Suppressor macrophage treated with lipopolysaccharide for 4 hours (primary cell): ENCODE measurements at regions not wholly inside any gene's neighbourhood (a gene's known extent, or its start where the extent isn't known, plus 50 kb on each side); places are given as distances from the start of the nearest gene placed in this dataset.

ENCODE experiments used
- DNase-seq: peaks from one replicate; pipeline ENCODE4 v3.0.0-alpha.2; 2020

DNA sequence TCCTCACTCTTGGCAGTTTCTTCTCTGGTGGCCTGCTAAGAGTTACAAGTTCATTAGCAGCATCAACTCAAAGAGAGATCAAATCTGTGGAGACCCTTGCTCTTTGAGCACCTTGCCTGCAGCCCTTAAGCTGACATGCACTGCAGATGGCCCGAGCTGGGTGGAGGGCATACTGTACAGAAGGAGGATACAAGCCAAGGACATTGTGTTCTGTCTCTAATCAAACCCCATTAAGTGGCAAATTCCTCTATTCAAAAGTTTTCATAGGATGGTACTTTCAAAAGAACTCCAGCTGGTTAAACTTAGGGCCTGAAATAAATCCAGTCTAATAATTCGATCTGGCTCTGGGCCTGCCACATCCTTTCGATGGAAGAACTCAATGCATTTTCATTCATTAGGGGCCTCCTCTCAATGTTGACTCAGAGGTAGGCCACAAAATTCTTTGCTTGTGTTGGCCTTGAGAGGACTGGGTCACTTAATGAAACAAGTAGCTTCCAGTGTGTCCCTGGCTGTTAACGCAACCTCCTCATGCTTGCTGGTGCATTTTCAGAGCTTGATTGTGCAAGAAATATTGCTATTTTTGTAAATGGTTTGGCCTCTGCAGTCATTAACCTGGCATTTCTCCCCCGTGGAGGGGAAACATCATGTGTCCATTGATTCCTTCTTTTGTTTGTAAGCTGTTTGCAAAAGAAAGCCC, 318.2 kb downstream of the NUAK1 start:
- peak; percentile 58 for DNase-seq

DNA sequence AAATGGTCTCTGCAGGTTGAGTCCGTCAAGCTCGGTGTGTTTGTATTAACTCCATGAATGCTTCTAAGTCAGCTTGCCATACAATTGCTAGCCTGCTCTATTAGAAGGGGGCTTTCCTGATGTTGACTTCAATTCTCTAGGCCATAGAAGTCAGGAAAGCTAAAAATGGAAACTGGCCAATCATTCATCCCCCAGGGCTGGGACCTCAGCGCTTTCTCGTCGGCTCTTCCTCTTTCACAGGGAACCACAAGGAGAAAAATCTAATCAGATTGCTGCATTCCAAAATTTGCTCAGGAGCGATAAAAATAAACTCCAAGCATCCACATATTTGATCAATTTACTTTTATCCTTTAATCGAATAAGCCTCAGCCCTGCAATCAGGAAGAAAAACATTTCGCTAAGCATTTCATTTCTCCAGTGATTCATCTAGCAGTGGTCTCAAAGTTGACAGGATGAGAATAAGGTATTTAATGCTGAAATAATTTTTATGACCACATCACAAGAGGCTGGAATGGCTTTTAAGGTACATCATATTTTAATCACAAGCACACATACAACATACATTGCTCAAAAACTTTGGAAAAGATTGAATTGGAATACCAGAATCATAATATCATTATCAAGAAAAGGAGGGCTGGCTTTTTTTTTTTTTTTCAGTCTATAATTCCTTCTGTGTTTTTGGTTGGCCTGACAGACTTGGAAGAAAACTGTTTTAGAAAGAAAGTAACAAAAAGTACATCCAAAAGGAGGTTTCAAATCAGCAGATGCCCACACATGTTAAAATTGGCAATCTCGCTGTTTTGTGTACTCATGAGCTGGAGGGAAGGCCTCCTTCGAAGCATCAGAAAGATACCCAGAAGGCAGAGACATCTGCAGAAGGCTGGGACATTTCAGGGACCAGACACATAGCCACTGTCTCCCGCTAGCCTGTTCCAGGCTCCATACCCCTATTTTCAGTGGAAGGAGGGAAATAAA, 316.3 kb downstream of the NUAK1 start:
- DNase-seq, result peak; percentile 50

DNA sequence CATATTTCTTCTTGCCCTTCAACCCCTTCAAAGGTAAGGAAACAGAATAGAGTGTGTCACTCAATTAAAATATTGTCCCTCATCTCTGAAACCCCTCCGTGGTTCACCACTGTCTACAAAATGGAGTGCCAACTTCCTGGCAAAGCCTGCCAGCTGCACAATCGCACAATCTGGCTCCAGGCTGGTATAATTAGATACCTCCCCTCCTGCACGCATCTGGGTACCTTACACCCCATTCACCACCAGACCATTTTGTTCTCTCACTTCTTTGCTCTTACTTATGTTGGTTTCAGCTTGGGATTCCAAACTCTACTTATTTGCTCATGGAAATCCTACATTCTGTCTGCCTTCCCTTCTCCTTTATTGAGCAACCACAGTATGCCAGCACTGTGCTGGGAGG, 314.9 kb downstream of the NUAK1 start:
- no peak for DNase-seq

DNA sequence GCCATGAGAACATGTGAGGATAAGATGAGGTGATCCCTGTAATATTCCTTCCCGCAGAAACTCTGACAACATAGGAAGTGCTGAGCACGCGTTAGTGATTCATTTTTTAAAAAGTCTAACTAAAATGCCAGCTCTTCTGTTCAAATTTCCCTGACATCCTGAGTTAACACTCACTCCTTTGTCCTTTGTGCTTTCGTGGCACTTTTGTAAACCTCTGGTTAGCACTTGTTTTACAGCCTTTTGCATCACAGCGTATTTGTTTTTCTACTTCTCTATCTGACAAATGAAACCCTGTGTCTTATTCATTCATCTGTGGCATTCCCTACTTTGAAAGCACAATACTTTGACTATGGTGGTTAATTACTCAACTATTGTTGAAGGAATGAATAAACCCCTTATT, 313.6 kb downstream of the NUAK1 start:
- DNase-seq, result peak; percentile 12

DNA sequence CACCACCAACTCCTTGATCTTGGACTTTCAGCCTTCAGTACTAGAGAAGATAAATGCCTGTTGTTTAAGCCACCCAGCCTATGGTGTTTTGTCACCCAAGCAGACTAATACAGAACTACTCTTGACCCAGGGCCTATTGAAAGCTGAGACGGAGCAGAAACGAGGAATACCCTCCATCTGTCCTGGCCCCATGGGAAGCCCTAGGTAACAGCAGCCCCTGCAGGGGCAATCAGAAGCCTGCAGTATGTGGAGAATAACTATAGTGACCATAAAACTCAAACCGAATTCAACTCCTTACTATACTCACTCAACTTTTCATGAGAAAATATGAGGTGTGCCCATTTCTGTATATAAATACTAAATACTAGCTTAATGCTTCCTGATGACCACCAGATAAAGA, 307.4 kb downstream of the NUAK1 start:
- no peak for DNase-seq

DNA sequence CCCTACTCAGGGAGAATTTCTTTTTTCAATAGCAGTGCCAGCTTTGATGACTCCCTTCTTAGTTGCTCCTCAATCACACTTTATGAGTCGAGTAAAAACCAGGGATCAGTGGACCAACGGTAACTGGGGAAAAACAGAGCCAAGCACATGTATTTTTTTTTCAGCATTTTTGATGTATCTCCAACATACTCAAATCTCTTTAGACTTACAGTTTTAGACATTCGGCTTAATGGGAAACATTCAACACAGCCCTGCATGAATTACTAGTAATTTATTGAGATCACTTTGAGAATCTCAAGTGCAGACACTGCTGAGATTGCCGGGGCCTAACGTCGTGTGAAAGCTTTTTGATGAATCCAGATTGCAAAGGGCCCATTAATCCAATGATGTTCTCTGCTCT, 306.7 kb downstream of the NUAK1 start:
- no peak for DNase-seq

DNA sequence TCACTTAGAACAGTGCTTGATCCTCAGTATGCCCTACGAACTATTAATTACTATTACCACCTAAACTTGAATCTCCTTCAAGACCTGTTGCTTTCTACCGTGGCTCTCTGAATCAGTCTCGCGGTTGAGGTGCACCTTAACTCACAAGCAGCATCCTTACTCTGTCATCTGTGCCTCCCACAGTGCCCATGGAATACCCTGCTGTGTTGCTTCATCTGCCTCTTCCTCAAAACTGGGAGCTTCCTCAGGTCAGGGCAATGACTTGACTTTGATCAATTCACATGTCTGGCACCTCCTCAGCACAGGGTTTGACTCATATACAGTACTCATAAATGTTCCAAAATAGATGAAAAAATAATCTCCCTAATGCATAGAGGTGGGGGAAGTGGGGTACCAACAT, 305.9 kb downstream of the NUAK1 start:
- peak; percentile 61 for DNase-seq

DNA sequence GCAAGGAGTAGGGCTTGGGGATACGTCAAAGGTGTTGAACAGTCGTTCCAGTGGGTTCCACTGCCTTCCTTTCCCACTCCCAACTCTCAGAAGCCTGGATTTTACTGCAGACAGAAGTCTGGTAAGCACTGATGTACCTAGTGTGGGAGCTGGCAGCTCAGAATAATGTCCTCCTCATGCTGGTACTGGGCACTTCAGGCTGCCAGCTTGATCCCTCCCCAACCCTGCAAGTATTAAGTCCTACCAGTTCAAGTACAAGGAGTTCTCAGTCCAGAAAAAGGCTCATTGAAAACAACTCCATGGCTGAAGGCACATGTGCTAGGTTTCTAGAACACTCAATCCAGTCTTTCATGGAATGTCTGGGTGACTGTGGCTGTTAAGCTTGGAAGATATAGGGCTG, 304.3 kb downstream of the NUAK1 start:
- DNase-seq, result no peak

DNA sequence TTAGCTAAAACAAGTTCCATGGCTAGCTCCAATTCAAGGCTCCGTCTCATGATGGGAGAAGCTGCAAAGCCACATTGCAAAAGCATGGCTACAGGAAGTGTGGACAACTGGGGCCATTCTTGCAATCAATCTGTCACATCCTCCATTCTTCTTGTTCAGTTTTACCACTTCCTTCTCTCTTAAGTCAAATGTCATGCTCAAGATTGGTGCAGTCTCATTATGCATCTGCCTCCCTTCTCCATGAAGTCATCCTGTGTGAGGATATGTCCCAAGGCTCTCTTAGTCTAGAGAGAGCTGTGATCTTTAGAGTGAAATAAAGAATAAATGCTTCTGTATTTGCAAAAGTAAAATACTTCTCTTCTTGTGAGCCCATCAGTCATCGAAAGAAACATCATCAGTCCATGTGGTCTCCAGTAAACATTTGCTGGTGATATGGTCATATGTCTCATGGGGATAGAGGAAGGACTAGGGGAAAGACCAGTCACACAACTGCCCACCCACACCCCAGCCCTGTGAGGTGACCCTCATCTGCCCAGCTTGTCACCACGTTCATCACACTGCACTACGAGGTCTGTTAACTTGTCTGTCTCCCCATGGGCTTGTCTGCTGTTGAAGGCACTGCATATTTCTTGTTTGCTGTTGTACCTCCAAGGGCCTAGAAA, 303.0 kb downstream of the NUAK1 start:
- peak; percentile 79 for DNase-seq

DNA sequence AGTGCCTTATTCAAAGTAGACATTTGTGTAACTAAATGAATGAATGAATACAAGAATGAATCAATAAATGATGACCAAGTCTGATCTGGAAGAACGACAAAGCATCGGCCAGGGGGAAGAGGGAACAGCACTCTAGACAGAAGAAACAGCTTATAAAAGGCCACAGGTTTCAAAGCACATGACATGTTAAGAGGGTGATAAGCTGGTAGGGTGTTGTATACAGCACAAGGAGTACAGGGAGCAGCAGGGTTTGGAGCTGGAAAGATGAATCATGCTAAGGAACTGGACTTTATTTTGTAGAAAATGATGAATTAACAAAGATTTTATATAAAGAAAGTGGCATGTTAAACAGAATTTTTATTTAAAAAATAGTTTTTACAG, 302.5 kb downstream of the NUAK1 start:
- no peak for DNase-seq

DNA sequence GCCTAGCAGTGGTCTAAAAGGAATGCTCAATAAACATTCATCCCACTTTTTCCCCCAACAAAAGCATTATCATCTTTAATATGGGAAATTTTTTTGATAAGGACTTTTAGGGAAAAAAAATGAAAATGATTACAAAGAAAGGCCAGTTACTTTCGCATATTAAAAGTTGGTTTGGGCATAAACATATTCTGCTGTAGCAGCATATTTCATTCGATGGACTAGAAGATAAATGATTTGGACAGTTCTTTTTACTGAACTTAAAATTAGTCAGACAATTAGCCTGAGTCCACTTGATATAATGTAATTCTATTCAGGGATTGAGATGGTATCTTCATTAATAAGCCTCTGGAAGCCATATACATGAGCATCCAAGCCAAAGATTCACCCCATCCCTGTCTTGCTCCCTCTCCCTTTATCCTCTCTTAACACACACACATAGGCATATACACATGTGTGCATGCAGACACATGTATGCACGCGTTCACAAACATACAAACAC, 299.1 kb downstream of the NUAK1 start:
- DNase-seq, result no peak

DNA sequence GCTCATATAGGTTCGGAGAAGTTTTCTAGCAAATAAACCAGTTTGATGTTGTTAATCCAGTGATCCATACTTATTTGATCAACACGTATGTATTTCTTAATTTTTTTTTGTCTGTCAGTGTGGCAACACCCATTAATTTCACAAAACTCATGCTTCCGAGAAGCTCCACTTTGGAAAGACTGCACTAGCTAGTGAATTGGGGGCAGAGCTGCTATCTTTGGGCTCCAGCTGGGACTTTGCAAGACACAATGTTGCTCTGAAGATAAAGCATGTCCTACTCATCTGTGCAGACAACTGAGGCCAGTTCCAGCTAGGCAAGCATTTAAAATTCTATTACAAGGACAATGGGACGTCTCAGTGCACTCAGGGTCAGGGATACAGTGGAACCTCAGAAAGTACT, 298.4 kb downstream of the NUAK1 start:
- DNase-seq, result no peak

DNA sequence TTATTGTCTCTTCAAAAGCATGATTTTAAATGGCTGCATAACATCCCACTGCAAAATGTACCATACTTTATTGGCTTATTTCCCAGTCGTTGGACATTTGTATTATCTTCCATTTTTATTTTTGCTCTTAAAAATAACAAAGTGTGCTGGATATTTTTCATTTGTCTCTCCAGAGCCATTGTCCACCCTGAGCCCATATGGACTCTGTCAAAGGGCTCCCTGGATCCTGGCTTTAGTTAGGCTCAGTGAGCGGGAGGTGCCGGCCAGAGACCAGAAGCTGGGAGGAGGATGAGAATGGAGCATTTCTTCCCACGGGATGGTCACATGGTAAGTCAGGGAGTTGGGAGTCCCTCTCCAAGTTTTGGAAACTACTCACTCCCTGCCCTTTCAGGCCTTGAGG, 296.9 kb downstream of the NUAK1 start:
- DNase-seq, result no peak

DNA sequence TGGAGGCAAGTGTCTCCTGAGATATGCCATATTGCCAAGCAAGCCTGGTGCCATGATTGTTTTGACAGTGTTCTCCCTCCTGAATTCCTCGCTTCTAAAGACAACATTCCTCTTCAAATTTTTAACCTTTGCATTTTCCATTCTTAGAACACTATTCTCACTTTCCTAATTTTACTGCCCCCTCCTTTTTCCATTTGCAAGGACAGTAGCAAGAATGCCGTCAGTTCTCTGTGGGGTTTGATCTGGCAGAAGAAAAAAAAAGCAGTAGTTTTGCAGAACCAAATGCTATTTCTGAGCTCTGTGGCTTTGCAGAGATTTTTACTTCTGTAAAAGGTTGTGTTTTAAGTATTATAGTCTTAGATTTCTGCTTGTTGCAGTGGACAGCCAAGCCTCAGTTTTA, 295.2 kb downstream of the NUAK1 start:
- no peak for DNase-seq

DNA sequence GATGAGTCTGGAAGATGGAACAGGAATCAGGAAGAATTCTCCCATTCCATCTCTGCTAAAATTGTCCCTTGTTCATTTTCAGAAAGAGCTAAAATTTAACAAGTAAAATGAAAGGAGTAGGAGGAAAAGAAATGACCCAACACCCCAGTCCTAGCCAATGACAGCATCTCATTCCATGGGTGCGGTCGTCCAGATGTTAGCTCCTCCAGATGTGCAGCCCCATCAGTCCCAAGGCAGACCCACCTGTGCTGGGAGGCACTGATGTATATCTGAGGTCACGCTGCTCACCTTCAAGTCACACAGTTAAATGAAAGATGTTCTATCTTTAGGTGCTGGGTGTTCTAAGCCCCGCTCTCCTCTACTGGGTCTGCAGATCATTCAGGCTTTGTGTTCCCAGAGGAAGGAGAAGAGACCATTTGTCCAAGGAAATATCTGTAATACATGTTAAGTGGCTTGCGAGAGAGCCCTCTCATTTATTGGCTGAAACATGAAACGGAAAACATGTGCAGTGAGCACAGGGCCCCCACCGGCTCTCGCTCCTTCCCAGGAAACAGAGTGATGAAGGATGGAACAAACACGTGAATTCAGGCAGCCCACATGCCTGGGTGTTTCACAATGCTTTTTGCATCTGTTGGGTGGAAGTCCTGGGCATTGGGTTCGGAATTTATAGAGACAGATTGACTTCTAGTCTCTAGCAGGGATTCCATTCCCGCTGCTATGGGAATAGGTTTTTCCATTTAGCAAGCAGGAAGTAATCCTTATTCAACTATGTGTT, 294.6 kb downstream of the NUAK1 start:
- DNase-seq, result no peak

DNA sequence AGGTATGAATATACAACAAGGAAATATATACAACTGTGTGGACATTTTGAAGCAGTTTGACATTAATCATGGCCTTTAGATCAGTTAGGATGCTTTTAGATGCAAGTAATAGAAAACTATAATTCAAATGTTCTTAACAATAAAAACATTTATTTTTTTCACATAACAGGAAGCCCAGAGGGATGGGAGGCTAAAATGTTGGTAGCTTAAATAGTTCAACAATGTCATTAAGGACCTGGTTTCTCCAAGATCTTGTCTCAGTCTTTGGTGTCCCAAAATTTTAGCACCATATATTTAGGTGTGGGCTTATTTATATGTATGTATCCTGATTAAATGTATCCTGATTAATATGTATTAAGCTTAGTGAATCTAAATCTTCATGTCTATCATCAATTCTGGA, 292.4 kb downstream of the NUAK1 start:
- DNase-seq, result no peak

DNA sequence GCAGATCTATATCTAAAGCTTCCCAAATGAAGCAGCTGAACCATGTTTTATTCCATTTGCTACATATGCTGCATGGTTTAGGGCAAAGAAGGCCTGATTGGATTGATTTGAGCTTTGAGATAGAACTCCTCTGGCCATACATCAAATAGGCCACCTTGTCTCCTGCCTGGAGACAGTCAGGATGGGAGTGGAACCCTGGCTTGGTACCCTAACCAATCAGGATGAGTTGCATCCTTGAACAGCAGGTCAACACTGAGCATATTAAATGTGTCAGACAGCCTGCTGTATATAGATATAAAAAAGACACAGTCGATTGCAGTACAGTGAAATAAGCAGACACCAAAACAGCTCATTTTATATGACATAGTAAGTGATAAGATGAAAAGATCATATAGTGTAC, 291.7 kb downstream of the NUAK1 start:
- no peak for DNase-seq

DNA sequence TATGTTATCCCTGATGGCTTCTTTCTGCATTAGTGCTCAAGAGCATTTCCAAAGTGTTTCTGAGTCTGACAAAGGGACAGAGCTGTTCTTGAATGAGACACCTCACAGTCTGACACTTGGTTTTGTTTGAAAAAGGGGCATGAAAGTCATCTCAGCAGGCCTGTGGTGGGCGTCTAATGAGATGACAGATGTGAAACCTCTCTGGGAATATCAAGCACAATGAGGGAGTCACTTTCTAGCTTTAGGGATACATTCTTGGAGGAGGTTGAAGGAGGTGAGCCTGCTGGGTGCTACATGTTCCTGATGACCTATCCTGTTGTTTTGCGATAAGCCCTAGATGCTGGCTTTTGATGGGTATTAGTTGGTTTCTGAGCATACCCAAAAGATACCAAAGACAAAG, 290.5 kb downstream of the NUAK1 start:
- no peak for DNase-seq

DNA sequence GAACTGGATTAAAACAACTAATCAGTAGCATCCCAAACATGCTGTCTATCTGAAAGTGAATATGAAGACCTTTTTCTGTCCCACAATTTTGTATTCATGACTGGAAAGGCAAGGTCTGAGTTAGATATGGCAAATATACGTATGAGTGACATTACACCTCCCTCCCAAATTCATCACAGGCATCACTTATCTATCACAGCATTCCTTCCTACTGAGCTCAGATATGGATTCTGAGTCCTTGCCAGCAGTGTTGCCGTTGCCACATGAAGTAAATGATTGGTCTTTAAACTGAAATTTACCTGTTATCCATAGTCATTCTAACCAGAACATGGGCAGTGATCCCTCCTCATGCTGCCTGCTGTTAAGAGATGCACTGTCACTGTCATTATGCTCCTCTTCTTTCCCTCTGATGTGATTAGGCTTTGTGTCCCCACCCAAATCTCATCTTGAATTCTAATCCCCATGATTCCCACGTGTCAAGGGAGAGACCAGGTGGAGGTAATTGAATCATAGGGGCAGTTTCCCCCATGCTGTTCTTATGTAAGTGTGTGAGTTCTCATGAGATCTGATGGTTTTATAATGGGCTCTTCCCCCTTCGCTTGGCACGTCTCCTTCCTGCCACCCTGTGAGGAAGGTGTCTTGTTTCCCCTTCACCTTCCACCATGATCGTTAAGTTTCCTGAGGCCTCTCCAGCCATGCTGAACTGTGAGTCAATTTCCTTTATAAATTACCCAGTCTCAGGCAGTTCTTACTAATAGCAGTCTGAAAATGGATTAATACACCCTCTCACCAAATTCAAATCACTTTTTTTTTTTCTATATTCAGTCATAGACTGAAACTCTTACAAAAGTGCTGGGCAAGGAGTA, 288.4 kb downstream of the NUAK1 start:
- DNase-seq, result no peak

DNA sequence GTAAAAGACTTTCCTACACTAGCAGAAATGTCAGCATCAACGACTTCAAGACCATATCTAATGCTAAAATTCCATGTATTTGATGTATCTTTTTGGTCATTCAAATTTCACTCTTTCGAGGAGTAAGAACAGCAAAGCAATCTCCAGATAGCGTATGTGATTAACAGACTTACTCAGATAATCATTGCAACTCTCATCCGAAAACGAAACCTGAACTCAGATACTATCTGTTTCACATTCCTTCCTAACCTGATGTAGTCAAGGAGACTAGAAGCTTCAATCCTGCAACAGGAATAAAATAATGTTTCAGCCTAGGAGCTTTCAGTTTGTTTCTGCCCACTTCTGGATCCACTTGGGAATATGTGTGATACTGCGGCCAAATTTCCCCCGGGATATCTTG, 286.3 kb downstream of the NUAK1 start:
- no peak for DNase-seq

DNA sequence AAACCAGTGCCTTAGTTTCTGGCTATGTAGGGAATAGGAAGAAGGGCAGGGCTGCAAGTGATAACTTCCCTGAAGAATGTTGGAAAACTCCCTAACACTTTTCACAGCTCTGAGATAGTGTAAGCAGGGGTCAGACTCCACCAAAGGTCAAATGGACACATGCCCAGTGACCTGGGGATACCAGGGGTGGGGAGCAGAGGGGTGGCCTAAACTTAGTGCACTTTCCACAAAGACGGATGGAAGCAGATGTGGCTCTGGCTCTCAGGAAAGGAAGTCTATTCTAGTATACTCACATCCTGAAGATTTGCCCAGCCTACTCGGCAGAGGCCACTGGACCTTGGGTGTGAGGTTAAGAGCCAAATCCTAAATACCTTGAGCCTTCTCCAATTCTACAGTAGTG, 285.8 kb downstream of the NUAK1 start:
- DNase-seq, result no peak

DNA sequence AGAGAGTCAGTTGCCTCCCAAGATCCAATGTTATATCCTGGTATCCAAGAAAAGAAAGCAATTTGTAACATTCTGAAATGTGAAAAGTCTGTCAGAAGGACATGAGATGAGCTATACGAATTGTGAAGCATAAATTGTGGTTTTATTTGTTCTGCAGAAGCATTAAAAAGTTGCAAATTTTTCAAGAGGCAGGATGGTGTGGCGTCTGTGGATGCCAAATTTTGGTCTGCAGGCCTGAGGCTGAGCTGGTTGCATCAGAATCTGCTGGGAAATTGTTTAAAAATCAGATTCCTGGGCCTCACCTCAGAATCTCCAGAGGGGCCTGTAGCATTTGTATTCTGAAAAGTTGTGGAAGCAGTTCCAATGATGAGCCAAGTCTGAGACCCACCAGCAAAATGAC, 284.7 kb downstream of the NUAK1 start:
- DNase-seq, result no peak
